ENCODE measurements at regions not wholly inside any gene's neighbourhood (a gene's known extent, or its start where the extent isn't known, plus 50 kb on each side); places are given as distances from the start of the nearest gene placed in this dataset.
"Not testable (repeated sequence)": the region's sequence is repeated elsewhere in the genome, so short reads cannot be mapped to it uniquely, and the experiment has no call there.

DNA sequence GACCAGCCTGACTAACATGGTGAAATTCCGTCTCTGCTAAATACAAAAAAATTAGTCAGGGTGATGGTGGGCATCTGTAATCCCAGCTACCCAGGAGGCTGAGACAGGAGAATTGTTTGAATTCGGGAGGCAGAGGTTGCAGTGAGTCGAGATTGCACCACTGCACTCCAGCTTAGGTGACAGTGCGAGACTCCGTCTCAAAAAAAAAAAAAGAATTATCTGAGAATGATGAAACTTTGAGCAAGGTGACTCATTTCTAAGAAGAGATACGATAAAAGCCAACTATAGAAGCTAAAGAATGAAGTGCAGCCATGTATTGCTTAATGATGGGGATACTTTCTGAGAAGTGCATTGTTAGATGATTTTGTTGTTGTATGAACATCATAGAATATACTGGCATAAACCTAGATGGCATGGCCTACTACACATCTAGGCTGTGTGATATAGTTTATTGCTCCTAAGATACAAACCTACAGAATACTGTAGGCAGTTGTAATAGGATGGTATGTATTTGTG is 64.7 kb downstream of the SNRPE start:
- no peak for DNase-seq

- no peak for DNase-seq
Observed at GRCh38 chr1:203929741-203930309, 68.4 kb downstream of the SNRPE start.

- no peak for DNase-seq
Observed at GRCh38 chr1:203930342-203930741, 68.9 kb downstream of the SNRPE start.

- DNase-seq = no peak
Observed at GRCh38 chr1:203931953-203932352, 70.6 kb downstream of the SNRPE start.

DNA sequence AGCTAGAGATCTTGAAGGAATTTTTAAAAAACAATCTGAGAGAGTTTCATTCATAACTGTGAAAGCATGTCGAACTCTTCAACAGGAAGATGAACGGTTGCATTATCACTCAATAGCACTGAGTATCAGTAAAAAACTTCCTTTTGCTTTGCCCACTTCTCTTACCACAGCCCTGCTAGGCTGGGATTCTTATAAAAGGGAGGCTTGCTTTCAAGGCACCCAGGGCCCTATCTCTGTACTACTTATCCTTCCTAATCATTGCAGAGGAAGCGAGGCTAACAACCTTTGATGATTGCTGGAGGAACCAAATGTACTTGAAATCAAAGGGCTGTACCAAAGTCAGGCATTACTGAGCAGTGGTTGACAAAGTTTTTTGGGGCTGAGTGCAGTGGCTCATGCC is 71.2 kb downstream of the SNRPE start:
- DNase-seq = no peak

DNA sequence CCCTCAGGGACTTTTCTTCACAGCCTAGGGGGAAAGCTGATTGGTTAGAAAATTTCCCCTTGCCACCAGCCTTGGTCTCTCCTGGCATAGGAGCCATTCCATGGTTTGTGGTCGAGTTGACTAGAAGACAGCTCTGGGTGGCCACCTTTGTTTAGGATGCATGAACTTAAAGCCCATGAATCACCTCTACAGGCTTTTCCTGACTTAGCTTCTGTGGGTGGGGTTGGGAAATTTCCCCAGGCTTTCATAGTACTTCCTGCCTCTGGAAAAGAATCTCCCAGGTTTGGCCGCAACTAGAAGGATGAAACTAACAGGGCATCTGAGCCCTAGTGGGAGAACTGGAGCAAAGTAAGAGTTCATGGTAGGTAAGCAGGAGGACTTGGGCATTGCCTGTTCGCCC is 72.6 kb downstream of the SNRPE start:
- DNase-seq = peak; percentile 52

DNA sequence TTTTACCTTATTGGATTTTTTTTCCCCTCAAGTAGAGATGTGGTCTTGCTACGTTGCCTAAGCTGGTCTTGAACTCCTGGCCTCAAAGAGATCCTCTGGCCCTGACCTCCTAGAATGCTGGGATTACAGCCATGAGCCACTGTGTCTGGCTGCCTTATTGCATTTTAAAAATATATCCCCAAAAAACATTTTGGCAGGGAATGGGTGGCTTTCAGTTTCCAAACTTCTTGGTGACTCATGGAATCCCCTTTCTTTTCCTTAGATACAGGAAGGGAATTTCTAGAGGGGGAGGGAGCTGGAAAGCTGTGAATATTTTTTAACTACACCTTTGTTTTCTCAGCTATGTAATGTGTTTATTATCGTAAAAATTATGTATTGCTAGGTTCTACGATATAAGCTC is 73.3 kb downstream of the SNRPE start:
- DNase-seq = no peak

DNA sequence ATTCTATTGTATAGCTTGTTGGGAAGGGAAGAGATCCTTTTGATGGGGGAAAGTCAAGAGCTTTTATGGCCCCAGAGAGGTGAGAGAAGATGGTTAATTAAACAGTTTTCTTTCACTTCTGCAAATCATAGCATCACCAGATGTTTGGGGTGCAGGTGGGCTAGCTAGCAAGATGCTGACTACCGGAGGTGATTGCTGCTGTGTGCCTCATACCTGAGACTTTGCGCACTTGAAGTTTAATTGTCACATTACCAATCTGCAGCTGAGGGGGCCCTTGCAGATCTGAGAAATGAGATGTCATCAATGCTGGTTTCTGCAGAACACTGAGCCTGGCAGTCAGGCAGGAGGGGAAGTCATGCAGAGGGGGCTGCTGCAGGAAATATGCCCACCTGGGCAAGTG is 73.9 kb downstream of the SNRPE start:
- DNase-seq = no peak

DNA sequence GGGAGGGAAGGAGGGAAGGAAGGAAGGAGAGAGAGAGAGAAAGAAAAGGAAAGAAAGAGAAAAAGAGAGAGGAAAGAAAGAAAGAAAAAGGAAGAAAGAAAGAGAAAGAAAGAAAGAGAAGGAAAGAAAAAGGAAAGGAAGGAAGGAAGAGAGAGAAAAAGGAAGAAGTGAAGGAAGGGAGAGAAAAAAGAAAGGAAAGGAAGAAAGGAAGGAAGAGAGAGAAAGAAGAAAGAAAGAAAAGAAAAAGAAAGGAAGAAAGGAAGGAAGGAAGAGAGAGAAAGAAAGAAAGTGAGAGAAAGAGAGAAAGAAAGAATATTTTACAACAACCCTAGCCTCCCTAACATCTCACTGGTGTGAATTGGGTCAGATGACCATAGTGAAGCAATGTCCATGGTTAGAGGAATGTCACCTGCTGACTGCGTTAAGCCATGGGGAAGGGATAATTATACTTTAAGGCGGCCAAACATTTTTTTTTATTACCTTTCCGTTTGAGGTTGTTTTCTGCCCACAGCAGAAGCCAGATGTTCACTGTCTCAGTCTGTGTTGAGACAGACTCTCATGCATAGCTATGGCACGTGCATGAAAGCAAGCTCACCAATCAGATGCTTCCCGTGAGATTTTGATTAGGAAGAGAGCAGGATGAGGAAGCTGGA is 76.4 kb downstream of the SNRPE start:
- DNase-seq = no peak

- no peak for DNase-seq
Observed at GRCh38 chr1:203944651-203945404, 83.4 kb downstream of the SNRPE start.

- DNase-seq = no peak
Observed at GRCh38 chr1:203954293-203954692, 92.9 kb downstream of the SNRPE start.

DNA sequence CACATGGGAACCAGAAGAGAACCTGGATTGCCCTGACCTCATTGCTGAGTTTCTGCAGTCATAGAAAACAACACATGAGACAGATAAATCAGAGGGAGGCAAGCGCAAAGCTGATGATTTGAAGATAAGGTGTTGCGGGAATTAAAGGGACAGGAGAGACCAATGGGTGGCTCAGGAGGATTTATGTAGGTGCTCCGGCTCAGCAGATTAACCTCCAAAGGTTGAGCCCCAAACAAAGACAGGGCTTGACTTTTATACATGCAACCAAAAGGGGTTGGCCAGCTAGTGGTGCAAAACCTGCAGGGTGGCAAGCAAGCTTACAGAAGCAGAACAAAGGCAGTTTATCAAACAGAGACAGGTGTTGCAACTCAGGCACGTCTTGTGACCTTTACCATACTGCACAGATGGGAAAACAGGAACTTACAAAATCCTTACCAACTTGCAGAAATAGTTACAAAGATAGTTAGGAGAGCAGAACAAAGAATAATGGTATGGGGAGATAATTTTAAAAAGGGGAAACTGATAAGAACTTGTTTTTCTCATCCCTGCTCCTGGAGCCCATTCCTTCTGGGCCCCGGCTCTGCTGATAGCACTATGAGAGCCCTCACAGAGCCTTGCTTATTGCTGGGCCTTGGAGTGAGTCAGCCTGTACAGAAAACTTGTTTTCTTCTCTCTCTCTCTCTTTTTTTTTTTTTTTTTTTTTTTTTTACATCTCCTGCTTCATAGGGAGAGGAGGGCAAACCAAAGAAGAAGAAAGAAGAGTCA is 93.6 kb downstream of the SNRPE start:
- no peak for DNase-seq

- no peak for DNase-seq
Observed at GRCh38 chr1:203968761-203969160, 104.2 kb upstream of the SOX13 start.

DNA sequence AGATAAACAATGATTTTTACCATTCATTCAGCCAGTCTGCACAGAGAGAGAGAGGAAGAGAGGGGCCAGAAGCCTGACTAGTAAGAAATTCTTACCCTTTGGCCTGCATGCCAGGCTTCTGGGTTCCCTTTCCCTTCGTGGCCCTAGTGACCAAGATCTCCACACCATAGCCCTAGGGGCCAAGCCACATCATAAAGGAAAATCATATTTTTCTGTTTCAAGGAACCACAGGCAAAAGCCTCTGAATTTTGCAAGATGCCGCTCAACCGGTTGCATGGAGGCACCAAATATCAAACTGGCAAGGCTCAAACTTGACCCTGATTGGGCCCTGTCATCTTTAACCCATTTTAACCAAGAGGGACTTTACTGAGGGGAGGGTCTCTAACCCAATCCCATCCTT is 103.1 kb upstream of the SOX13 start:
- DNase-seq = no peak

DNA sequence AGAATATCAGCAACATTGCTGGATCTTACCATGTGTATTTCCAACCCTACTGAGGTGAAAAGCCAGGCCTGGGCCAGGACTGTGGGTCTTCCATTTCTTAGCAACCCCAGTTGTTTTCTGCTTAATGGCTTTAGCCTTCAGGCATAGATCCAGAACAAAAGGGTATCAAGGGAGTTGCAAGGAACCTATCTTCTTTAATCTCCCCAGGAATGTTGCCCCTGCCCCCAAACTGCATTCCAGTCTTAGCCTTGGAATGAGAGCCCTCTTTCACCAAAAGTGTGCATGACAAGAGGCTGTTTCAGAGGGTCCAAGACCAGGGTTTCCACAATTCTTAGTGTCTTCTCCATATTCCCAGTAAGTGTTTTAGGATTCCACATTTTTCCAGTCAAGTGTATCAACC is 87.9 kb upstream of the SOX13 start:
- peak; percentile 96 for DNase-seq

GRCh38 chr1:203985676-203986075 is 87.2 kb upstream of the SOX13 start:
- DNase-seq = no peak

GRCh38 chr1:203986887-203987461 is 85.9 kb upstream of the SOX13 start:
- no peak for DNase-seq

DNA sequence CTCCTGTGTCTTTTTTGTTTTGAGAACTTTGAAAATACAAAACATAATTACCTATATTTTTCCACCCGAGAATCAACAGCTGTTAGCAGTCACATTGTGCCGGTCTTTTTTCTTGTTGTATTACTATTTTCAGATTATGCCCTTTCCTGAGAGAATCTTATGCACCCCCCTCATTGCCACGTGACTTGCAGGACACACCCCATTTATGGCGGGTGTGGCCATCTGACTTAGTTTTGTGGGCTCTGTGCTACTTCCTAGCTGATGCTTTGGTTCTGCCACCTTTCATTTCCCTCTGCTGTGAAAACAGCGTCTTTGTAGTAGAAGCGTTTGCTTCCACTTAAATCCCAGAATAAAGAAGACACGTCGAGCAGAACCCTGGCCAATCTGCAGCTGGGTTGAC is 82.8 kb upstream of the SOX13 start:
- no peak for DNase-seq

DNA sequence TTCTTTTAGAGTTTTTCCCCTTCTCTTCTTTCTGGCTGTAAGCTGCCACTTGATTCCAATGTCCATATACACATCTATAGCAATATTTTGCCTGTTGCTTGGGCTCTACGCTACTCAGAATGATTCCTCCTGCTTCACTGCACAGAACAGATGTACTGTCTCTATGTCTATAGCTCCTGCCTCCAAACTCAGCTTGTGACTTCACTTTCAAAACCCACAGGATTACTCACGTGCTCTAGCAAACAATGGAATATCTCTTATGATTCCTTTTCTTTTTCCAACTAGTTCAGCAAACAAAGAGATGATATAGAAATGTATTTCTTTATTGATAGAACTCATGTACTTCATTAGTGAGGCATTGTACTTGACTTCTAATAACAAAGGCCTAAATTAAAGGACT is 80.5 kb upstream of the SOX13 start:
- no peak for DNase-seq

GRCh38 chr1:203993256-203993655 is 79.7 kb upstream of the SOX13 start:
- DNase-seq = no peak

DNA sequence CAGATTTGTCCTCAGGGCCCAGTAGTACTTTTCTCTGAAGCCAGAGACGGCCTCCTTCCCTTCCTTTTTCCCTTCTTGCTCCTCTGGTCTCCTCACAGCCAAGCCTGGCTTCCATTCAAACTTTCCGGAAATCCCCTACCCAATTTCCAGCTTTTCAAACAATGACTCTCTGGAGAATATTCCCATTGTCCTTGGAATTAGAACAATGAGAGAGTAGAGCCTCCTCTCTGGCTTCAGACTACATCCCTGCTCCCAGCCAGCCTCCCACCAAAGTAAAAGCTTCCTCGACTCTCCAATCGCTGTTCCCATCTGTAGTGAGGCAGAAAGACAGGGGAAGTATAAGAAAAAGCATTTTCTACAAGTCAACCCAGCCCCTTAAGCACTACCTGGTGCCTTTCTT is 77.7 kb upstream of the SOX13 start:
- DNase-seq = no peak

DNA sequence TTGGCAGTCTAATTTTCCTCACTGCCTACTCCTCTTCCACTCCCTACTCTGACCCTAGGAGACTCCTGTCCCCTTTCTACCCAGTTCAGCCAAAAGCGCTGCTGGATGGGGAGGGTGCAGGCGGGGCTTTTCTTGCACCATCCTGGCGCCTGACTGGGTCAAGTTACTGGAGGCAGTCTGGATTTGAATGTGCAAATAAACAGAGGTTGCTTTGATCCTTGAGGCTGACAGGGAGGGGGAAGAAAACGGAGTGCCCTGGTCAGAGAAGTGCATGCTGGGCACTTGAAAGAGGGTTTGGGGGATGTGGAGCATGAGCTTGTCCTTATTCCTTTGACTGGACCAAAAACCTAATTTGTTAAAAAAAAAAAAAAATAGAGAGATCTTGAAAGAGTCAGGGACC is 76.8 kb upstream of the SOX13 start:
- peak; percentile 84 for DNase-seq

DNA sequence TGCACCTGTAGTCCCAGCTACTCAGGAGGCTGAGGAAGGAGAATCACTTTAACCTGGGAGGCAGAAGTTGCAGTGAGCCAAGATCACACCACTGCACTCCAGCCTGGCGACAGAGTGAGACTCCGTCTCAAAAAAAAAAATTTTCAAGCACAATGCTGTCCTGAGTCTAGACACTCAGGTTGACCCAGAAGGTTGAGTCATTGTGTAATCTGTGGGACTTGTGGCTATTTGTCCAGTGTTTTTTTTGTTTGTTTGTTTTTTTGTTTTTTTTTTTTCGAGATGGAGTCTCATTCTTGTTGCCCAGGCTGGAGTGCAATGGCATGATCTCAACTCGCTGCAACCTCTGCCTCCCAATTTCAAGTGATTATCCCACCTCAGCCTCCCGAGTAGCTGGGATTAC is 74.3 kb upstream of the SOX13 start:
- DNase-seq = not testable (repeated sequence)
